CD14-positive monocyte (primary cell): ENCODE measurements at regions not wholly inside any gene's neighbourhood (a gene's known extent, or its start where the extent isn't known, plus 50 kb on each side); places are given as distances from the start of the nearest gene placed in this dataset.
A peak's percentile ranks its signal among the peaks of the same experiment; 100 is the strongest.

ENCODE experiments used
- DNase-seq, 3 donors: peaks; one replicate each; pipeline ENCODE4 v3.0.0-alpha.2; 2011 to 2022
- H2AFZ ChIP-seq: 2 replicates; pipeline ENCODE4 v1.6.0; 2012; ENCODE audit warnings: mild to moderate bottlenecking, low read depth, low read length, inconsistent platforms; ENCODE audit not compliant: insufficient read depth, poor library complexity, severe bottlenecking
- H3K27ac ChIP-seq, 2 donors: 1 replicate in 1 of 2; 2 replicates in 1 of 2; pipeline ENCODE4 v1.5.1; 2012 to 2013; ENCODE audit warnings: low read length in 2 of 2, control low read depth in 1 of 2, inconsistent platforms in 1 of 2, low read depth in 1 of 2, mild to moderate bottlenecking in 1 of 2
- H3K27me3 ChIP-seq, 2 donors: one replicate each; pipeline versions ENCODE4 v1.6.0 to v1.6.1; 2011 to 2013; ENCODE audit warnings: low read length in 2 of 2; ENCODE audit not compliant: control insufficient read depth in 2 of 2, insufficient read depth in 2 of 2
- H3K36me3 ChIP-seq, 2 donors: replicated peaks in 1 of 2; 1 replicate in 1 of 2; 2 replicates in 1 of 2; pipeline versions ENCODE4 v1.5.1 to v1.6.1; 2012 to 2013; ENCODE audit warnings: low read length in 2 of 2, control low read depth in 1 of 2, inconsistent platforms in 1 of 2, mild to moderate bottlenecking in 1 of 2; ENCODE audit not compliant: insufficient read depth in 2 of 2, control insufficient read depth in 1 of 2
- H3K4me1 ChIP-seq, 2 donors: 1 replicate in 1 of 2; 2 replicates in 1 of 2; pipeline versions ENCODE4 v1.5.1 to v1.6.1; 2012 to 2013; ENCODE audit warnings: low read length in 2 of 2, control low read depth in 1 of 2, inconsistent platforms in 1 of 2, mild to moderate bottlenecking in 1 of 2, moderate library complexity in 1 of 2; ENCODE audit not compliant: insufficient read depth in 2 of 2, control insufficient read depth in 1 of 2
- H3K4me2 ChIP-seq: replicated peaks from 2 replicates; pipeline ENCODE3; 2012; ENCODE audit warnings: low read length, moderate library complexity, mild to moderate bottlenecking; ENCODE audit not compliant: poor library complexity, severe bottlenecking; ENCODE audit errors: extremely low read depth
- H3K4me3 ChIP-seq, 3 experiments: fragments of 200-600 bp in 1 of 3; sonication (generic) in 1 of 3; replicated peaks in 1 of 3; 1 replicate in 2 of 3; 2 replicates in 1 of 3; pipeline ENCODE4 v1.5.1; 2011 to 2013; ENCODE audit warnings: low read length in 3 of 3, mild to moderate bottlenecking in 3 of 3, control low read depth in 2 of 3, low read depth in 2 of 3, inconsistent platforms in 1 of 3, moderate library complexity in 1 of 3
- H3K79me2 ChIP-seq: 2 replicates; pipeline ENCODE4 v1.6.0; 2012; ENCODE audit warnings: mild to moderate bottlenecking, control low read depth, inconsistent platforms, low read length, moderate library complexity; ENCODE audit not compliant: insufficient read depth
- H3K9ac ChIP-seq: 2 replicates; pipeline ENCODE4 v1.6.0; 2017; ENCODE audit warnings: low read length, mild to moderate bottlenecking; ENCODE audit not compliant: insufficient read depth, poor library complexity, severe bottlenecking
- H3K9me3 ChIP-seq, 2 donors: replicated peaks in 1 of 2; 1 replicate in 1 of 2; 2 replicates in 1 of 2; pipeline versions ENCODE4 v1.5.1 to v1.6.1; 2012 to 2013; ENCODE audit warnings: low read length in 2 of 2, control low read depth in 1 of 2; ENCODE audit not compliant: control insufficient read depth in 1 of 2, insufficient read depth in 1 of 2
- H4K20me1 ChIP-seq: 2 replicates; pipeline ENCODE4 v1.6.0; 2012; ENCODE audit warnings: mild to moderate bottlenecking, low read length, control low read depth, moderate library complexity; ENCODE audit not compliant: insufficient read depth
- H3K27ac Mint-ChIP-seq, 7 donors: one replicate each; pipeline ENCODE4 v1.8.0; 2020; ENCODE audit warnings: mild to moderate bottlenecking in 7 of 7, mixed read lengths in 7 of 7, moderate library complexity in 6 of 7, inconsistent platforms in 2 of 7
- H3K27me3 Mint-ChIP-seq, 3 donors: one replicate each; pipeline ENCODE4 v1.8.0; 2021 to 2022; ENCODE audit warnings: low read depth in 3 of 3, mild to moderate bottlenecking in 3 of 3, mixed read lengths in 3 of 3, moderate library complexity in 3 of 3, inconsistent platforms in 1 of 3
- H3K36me3 Mint-ChIP-seq, 2 donors: one replicate each; pipeline ENCODE4 v1.8.0; 2020; ENCODE audit warnings: mixed read lengths in 2 of 2, inconsistent platforms in 1 of 2, mild to moderate bottlenecking in 1 of 2
- H3K4me1 Mint-ChIP-seq: one replicate; pipeline ENCODE4 v1.8.0; 2020; ENCODE audit warnings: mild to moderate bottlenecking, mixed read lengths
- H3K4me3 Mint-ChIP-seq, 2 donors: one replicate each; pipeline ENCODE4 v1.8.0; 2020; ENCODE audit warnings: mild to moderate bottlenecking in 2 of 2, mixed read lengths in 2 of 2, moderate library complexity in 1 of 2
- H3K9me3 Mint-ChIP-seq, 7 donors: one replicate each; pipeline ENCODE4 v1.8.0; 2020 to 2022; ENCODE audit warnings: mixed read lengths in 7 of 7, mild to moderate bottlenecking in 6 of 7, moderate library complexity in 6 of 7, inconsistent platforms in 2 of 7
- WGBS: methylation state at CpG from one replicate; pipeline ENCODE4 v1.1.5; 2013; ENCODE audit warnings: missing lambda C conversion rate; ENCODE audit not compliant: insufficient coverage; 5-methylcytosine and 5-hydroxymethylcytosine counted together
- intact Hi-C, 2 donors: fragments of 100-400 bp; cut with micrococcal nuclease; formaldehyde crosslinking; loops; one replicate each; pipeline versions ENCODE4 v1.15.0 to v1.15.1; 2023
- TF ChIP-seq, protein P1 (sequence below): fragments of 200-600 bp; IDR thresholded peaks from one replicate; pipeline ENCODE4 v1.8.0; 2022; ENCODE audit warnings: antibody characterized with exemption, mild to moderate bottlenecking

DNA sequence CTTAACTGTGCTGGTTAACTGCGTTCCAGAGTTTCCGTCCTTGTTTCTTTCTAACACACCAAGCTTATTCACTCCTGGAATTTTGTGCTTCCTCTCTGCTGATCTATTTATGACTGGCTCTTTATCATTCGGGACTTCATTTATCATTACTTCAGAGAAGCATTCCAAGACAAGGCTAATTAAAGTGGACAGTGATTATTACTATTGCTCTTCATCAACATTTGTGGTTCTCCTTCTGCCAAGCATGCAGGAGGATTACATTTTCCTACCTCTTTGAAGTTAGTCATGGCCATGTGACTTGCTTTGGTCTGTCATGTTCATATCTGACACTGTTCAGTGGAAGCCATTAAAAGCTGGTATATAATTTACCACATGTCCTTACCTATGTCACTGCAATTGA lies 172.4 kb upstream of the AGR3 start:
- intact Hi-C loops, result no loop called here
- no peaks in the 10 kb centered on the region for H3K36me3 ChIP-seq
- H3K36me3 Mint-ChIP-seq, result peaks cover 0 to 1% of the 10 kb centered on the region in 2 donors
- H3K4me1 Mint-ChIP-seq, result peaks cover 15% of the 10 kb centered on the region
- H4K20me1 ChIP-seq, result no peaks in the 10 kb centered on the region
- no peak overlapping the region for H3K4me3 Mint-ChIP-seq
- no peaks in the 10 kb centered on the region for H3K27me3 Mint-ChIP-seq
- 100% methylated on average over 2 of the region's 3 CpGs for WGBS
- no peak overlapping the region for H3K4me3 ChIP-seq
- H3K9me3 ChIP-seq, result no peaks in the 10 kb centered on the region
- H3K27me3 ChIP-seq, result no peaks in the 10 kb centered on the region
- H2AFZ ChIP-seq, result no peak overlapping the region
- H3K4me2 ChIP-seq, result no peak overlapping the region
- no peak overlapping the region for H3K9ac ChIP-seq
- no peak overlapping the region for H3K27ac Mint-ChIP-seq
- H3K27ac ChIP-seq, result no peak overlapping the region
- H3K79me2 ChIP-seq, result no peaks in the 10 kb centered on the region
- peak in 1 of 3 donors; percentile 23 for DNase-seq
- peaks cover 11 to 24% of the 10 kb centered on the region in 2 donors for H3K4me1 ChIP-seq
- peaks cover 0 to 6% (median 2%) of the 10 kb centered on the region in 7 donors for H3K9me3 Mint-ChIP-seq
- TF ChIP-seq, protein P1, sequence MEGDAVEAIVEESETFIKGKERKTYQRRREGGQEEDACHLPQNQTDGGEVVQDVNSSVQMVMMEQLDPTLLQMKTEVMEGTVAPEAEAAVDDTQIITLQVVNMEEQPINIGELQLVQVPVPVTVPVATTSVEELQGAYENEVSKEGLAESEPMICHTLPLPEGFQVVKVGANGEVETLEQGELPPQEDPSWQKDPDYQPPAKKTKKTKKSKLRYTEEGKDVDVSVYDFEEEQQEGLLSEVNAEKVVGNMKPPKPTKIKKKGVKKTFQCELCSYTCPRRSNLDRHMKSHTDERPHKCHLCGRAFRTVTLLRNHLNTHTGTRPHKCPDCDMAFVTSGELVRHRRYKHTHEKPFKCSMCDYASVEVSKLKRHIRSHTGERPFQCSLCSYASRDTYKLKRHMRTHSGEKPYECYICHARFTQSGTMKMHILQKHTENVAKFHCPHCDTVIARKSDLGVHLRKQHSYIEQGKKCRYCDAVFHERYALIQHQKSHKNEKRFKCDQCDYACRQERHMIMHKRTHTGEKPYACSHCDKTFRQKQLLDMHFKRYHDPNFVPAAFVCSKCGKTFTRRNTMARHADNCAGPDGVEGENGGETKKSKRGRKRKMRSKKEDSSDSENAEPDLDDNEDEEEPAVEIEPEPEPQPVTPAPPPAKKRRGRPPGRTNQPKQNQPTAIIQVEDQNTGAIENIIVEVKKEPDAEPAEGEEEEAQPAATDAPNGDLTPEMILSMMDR, result no peak

DNA sequence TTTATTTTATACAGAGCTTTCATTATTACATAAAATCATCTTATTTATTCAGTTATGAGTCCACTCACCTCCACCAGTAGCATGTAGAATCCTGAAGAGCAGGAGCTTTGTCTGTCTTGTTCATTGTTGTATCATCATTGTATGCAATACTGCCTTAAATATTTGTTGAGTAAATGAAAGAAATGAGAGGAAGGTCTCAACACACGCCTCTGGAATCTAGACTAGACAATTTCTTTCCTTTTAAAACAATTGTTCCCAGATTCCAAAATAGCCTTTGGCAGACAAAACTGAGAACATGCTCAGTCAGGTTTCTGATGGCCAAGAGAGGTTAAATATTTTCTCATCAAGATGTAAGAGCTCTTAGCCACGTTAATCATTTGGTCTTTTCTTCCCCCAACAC lies 173.1 kb upstream of the AGR3 start:
- TF ChIP-seq, protein P1, result no peak
- intact Hi-C loops, result no loop called here
- H2AFZ ChIP-seq, result no peak overlapping the region

More for the DNA sequence above, 173.1 kb upstream of the AGR3 start:
- no peak overlapping the region for H3K4me2 ChIP-seq
- H3K36me3 ChIP-seq, result no peaks in the 10 kb centered on the region
- no peaks in the 10 kb centered on the region for H3K9me3 ChIP-seq
- no peaks in the 10 kb centered on the region for H3K27me3 ChIP-seq
- no peak overlapping the region for H3K27ac ChIP-seq
- no peak overlapping the region for H3K4me3 ChIP-seq
- DNase-seq, result no peak
- no peak overlapping the region for H3K4me3 Mint-ChIP-seq
- no peak overlapping the region for H3K27ac Mint-ChIP-seq
- WGBS, result no CpG with 5 or more reads among the region's 2 CpGs
- H3K27me3 Mint-ChIP-seq, result no peaks in the 10 kb centered on the region
- H3K9me3 Mint-ChIP-seq, result peaks cover 0 to 8% (median 2%) of the 10 kb centered on the region in 7 donors
- H3K4me1 Mint-ChIP-seq, result peaks cover 21% of the 10 kb centered on the region
- peaks cover 0 to 1% of the 10 kb centered on the region in 2 donors for H3K36me3 Mint-ChIP-seq
- no peak overlapping the region for H3K9ac ChIP-seq
- H4K20me1 ChIP-seq, result no peaks in the 10 kb centered on the region
- peaks cover 18 to 30% of the 10 kb centered on the region in 2 donors for H3K4me1 ChIP-seq
- no peaks in the 10 kb centered on the region for H3K79me2 ChIP-seq
